Lung (tissue), 11 donors: ENCODE measurements at regions not wholly inside any gene's neighbourhood (a gene's known extent, or its start where the extent isn't known, plus 50 kb on each side); places are given as distances from the start of the nearest gene placed in this dataset.

Source experiments
- ATAC-seq: fragments of 200-7000 bp; cut with Tn5 transposase; one replicate; pipeline ENCODE4 v1.9.1; 2020; ENCODE audit warnings: moderate number of reproducible peaks; ENCODE audit not compliant: insufficient read depth, low FRiP score
- DNase-seq, 3 donors: peaks; one replicate each; pipeline ENCODE4 v3.0.0-alpha.2; 2013 to 2017
- H3K27ac ChIP-seq, 2 donors: one replicate each; pipeline ENCODE4 v1.5.1; 2013; ENCODE audit warnings: mild to moderate bottlenecking in 2 of 2, moderate library complexity in 2 of 2, control low read depth in 1 of 2, inconsistent platforms in 1 of 2, low read depth in 1 of 2, low read length in 1 of 2
- H3K27me3 ChIP-seq, 3 donors: one replicate each; pipeline ENCODE4 v1.5.1; 2013; ENCODE audit warnings: low read length in 2 of 3; ENCODE audit not compliant: control insufficient read depth in 3 of 3, insufficient read depth in 3 of 3
- H3K36me3 ChIP-seq, 4 donors: one replicate each; pipeline ENCODE4 v1.5.1; 2013; ENCODE audit warnings: low read length in 4 of 4, mild to moderate bottlenecking in 1 of 4, moderate library complexity in 1 of 4; ENCODE audit not compliant: control insufficient read depth in 4 of 4, insufficient read depth in 4 of 4
- H3K4me1 ChIP-seq, 5 donors: one replicate each; pipeline ENCODE4 v1.5.1; 2013; ENCODE audit warnings: low read length in 5 of 5, mild to moderate bottlenecking in 2 of 5, moderate library complexity in 1 of 5; ENCODE audit not compliant: control insufficient read depth in 5 of 5, insufficient read depth in 5 of 5
- H3K4me3 ChIP-seq: one replicate; pipeline ENCODE4 v1.5.1; 2013; ENCODE audit warnings: mild to moderate bottlenecking, control low read depth, moderate library complexity
- H3K9ac ChIP-seq, 2 donors: one replicate each; pipeline ENCODE4 v1.5.1; 2013; ENCODE audit warnings: low read length in 2 of 2, control low read depth in 1 of 2; ENCODE audit not compliant: insufficient read depth in 1 of 2
- H3K9me3 ChIP-seq, 4 donors: one replicate each; pipeline ENCODE4 v1.5.1; 2013; ENCODE audit warnings: low read length in 3 of 4, mild to moderate bottlenecking in 1 of 4, moderate library complexity in 1 of 4; ENCODE audit not compliant: control insufficient read depth in 4 of 4, insufficient read depth in 3 of 4
- CTCF ChIP-seq: IDR thresholded peaks from 2 replicates; pipeline ENCODE4 v1.5.1; 2012; ENCODE audit warnings: mild to moderate bottlenecking; ENCODE audit errors: control extremely low read depth, extremely low read depth
- WGBS, 2 donors: extraction: QIAGEN DNeasy Blood & Tissue Kit; methylation state at CpG; one replicate each; pipeline ENCODE4 v1.1.7; 2013; 5-methylcytosine and 5-hydroxymethylcytosine counted together
- donor health status: control.
- donor health status: control.
- donor health status: Bipolar disorder and iron deficiency.
- donor health status: healthy.
- donor health status: DM: yes; HTN: yes; CAD: no.

GRCh38 chr3:21901484-21901883, 150.5 kb upstream of the ZNF385D start:
- Histone ChIP-seq H3K27me3 (no peaks in the 10 kb centered on the region), H3K9ac (no peak overlapping the region), H3K9me3 (peaks cover 0 to under 1% (median 0%) of the 10 kb centered on the region in 4 donors), H3K4me1 (no peaks in the 10 kb centered on the region), H3K27ac (no peak overlapping the region), H3K4me3 (no peak overlapping the region), H3K36me3 (no peaks in the 10 kb centered on the region)
- ATAC-seq (no peak), DNase-seq (no peak)
- TF ChIP-seq CTCF: no peak
- WGBS, 2 donors: 70 to 78% methylated on average over 4 of the region's 4 CpGs

- no peaks in the 10 kb centered on the region for H3K36me3 ChIP-seq
- no peak for TF ChIP-seq CTCF
- WGBS, 2 donors: 86 to 93% methylated on average over 4 of the region's 4 CpGs
These were observed 151.9 kb upstream of the ZNF385D start for GRCh38 chr3:21902956-21903355.

GRCh38 chr3:21909096-21909495, 158.1 kb upstream of the ZNF385D start:
- 78 to 87% methylated on average over 3 of the region's 3 CpGs for WGBS, 2 donors
- ATAC-seq (no peak), DNase-seq (peak in 2 of 3 donors; percentile 66 to 78)
- Histone ChIP-seq H3K4me3 (no peak overlapping the region), H3K9me3 (peaks cover 0 to 1% (median 0%) of the 10 kb centered on the region in 4 donors), H3K27me3 (no peaks in the 10 kb centered on the region), H3K4me1 (peaks cover 0 to 17% (median 0%) of the 10 kb centered on the region in 5 donors), H3K27ac (no peak overlapping the region), H3K9ac (no peak overlapping the region), H3K36me3 (no peaks in the 10 kb centered on the region)
- TF ChIP-seq CTCF: no peak

More at GRCh38 chr3:21902956-21903355, 151.9 kb upstream of the ZNF385D start:
- ATAC-seq (no peak), DNase-seq (no peak)
- H3K9ac ChIP-seq: no peak overlapping the region
- H3K4me1 ChIP-seq: no peaks in the 10 kb centered on the region
- no peak overlapping the region for H3K4me3 ChIP-seq
- peaks cover 0 to 1% (median 0%) of the 10 kb centered on the region in 4 donors for H3K9me3 ChIP-seq
- H3K27ac ChIP-seq: no peak overlapping the region
- H3K27me3 ChIP-seq: no peaks in the 10 kb centered on the region

GRCh38 chr3:21912711-21913110, 161.7 kb upstream of the ZNF385D start:
- ATAC-seq (no peak), DNase-seq (peak in 2 of 3 donors; percentile 63 to 78)
- 9 to 59% methylated on average over 1 of the region's 1 CpG for whole genome bisulfite sequencing, 2 donors
- Histone ChIP-seq H3K9ac (no peak overlapping the region), H3K36me3 (no peaks in the 10 kb centered on the region), H3K27ac (no peak overlapping the region), H3K4me3 (no peak overlapping the region), H3K4me1 (peaks cover 0 to 17% (median 0%) of the 10 kb centered on the region in 5 donors), H3K9me3 (no peaks in the 10 kb centered on the region), H3K27me3 (no peaks in the 10 kb centered on the region)
- no peak for TF ChIP-seq CTCF
